SK-N-SH treated with all-trans-retinoic acid at 6 μM for 48 hours (cell line): ENCODE measurements at regions not wholly inside any gene's neighbourhood (a gene's known extent, or its start where the extent isn't known, plus 50 kb on each side); places are given as distances from the start of the nearest gene placed in this dataset.

Experiments used
- CSDC2 ChIP-seq: fragments of 250-450 bp; sonication (Bioruptor Pico); IDR thresholded peaks from 2 replicates; pipeline ENCODE4 v1.5.0; 2020; ENCODE audit warnings: mild to moderate bottlenecking, moderate library complexity
- ESRRG ChIP-seq: fragments of 250-450 bp; sonication (Bioruptor Pico); IDR thresholded peaks from 2 replicates; pipeline ENCODE4 v1.6.1; 2021; ENCODE audit warnings: mild to moderate bottlenecking
- GLIS3 ChIP-seq: fragments of 250-450 bp; sonication (Bioruptor Pico); IDR thresholded peaks from 2 replicates; pipeline ENCODE4 v1.5.0; 2020; ENCODE audit warnings: mild to moderate bottlenecking, moderate library complexity
- OSR1 ChIP-seq: fragments of 250-450 bp; sonication (Bioruptor Pico); IDR thresholded peaks from 2 replicates; pipeline ENCODE4 v1.8.0; 2022; ENCODE audit warnings: moderate library complexity, mild to moderate bottlenecking, inconsistent platforms
- PATZ1 ChIP-seq: fragments of 250-450 bp; sonication (Bioruptor Pico); IDR thresholded peaks from 2 replicates; pipeline ENCODE4 v1.8.0; 2020; ENCODE audit warnings: mild to moderate bottlenecking, moderate library complexity, borderline replicate concordance
- ZNF565 ChIP-seq: fragments of 450-650 bp; formaldehyde crosslinking; conservative IDR thresholded peaks from 2 replicates; pipeline ENCODE4 v1.5.0; 2020; ENCODE audit warnings: low read depth, mild to moderate bottlenecking, moderate library complexity
- TF ChIP-seq, protein P1 (sequence below): fragments of 250-450 bp; sonication (Bioruptor Pico); IDR thresholded peaks from 2 replicates; pipeline ENCODE4 v1.5.1; 2020; ENCODE audit warnings: low read depth, mild to moderate bottlenecking, moderate library complexity

GRCh38 chr5:33065131-33065530 lies 354.0 kb downstream of the NPR3 start:
- no peak for TF ChIP-seq PATZ1 (CRISPR knock-in tag)
- TF ChIP-seq ESRRG (CRISPR knock-in tag): no peak
- TF ChIP-seq OSR1 (CRISPR knock-in tag): no peak
- TF ChIP-seq, protein P1, sequence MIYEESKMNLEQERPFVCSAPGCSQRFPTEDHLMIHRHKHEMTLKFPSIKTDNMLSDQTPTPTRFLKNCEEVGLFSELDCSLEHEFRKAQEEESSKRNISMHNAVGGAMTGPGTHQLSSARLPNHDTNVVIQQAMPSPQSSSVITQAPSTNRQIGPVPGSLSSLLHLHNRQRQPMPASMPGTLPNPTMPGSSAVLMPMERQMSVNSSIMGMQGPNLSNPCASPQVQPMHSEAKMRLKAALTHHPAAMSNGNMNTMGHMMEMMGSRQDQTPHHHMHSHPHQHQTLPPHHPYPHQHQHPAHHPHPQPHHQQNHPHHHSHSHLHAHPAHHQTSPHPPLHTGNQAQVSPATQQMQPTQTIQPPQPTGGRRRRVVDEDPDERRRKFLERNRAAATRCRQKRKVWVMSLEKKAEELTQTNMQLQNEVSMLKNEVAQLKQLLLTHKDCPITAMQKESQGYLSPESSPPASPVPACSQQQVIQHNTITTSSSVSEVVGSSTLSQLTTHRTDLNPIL (CRISPR knock-in tag): no peak
- no peak for TF ChIP-seq CSDC2
- no peak for TF ChIP-seq GLIS3 (CRISPR knock-in tag)
- no peak for TF ChIP-seq ZNF565 (CRISPR knock-in tag)
